ENCODE measurements at regions not wholly inside any gene's neighbourhood (a gene's known extent, or its start where the extent isn't known, plus 50 kb on each side); places are given as distances from the start of the nearest gene placed in this dataset.
A peak's percentile ranks its signal among the peaks of the same experiment; 100 is the strongest.

DNA sequence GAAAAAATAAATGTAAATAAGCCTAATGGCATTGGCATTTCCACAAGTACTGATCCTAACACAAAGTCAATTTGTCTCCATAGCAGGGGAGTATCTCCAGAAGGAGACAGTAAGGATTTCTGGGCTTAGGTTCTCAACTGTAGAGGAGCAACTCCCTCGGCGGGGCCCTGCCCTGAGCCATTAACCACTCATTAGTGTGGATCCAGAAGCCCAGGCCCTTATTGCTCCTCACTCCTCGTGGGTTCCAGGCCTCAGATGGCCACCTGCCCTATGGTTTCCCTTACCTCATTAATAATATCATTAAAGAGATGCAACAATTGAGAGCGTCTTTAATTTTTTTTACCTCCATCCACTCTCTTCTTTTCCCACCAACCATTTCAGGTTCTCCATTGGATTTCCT is 85.3 kb upstream of the CLDN18 start:
- Histone ChIP-seq H3K79me2 (ENCODE audit: insufficient read depth, low read length) (no peaks in the 10 kb centered on the region), H3K27ac (ENCODE audit: low read depth in 1 of 2, low read length in 2 of 2) (no peak overlapping the region), H2AFZ (ENCODE audit: insufficient read depth, low read depth, low read length, poor library complexity, severe bottlenecking) (no peak overlapping the region), H3K27me3 (ENCODE audit: control insufficient read depth in 2 of 2, insufficient read depth in 2 of 2, low read length in 2 of 2) (no peaks in the 10 kb centered on the region), H3K4me3 (replicated peaks in 1 of 3; ENCODE audit: low read depth in 2 of 3, low read length in 3 of 3) (no peak overlapping the region), H3K36me3 (replicated peaks in 1 of 2; ENCODE audit: control insufficient read depth in 1 of 2, insufficient read depth in 2 of 2, low read length in 2 of 2) (no peaks in the 10 kb centered on the region), H4K20me1 (ENCODE audit: insufficient read depth, low read length) (no peaks in the 10 kb centered on the region), H3K9me3 (replicated peaks in 1 of 2; ENCODE audit: control insufficient read depth in 1 of 2, insufficient read depth in 1 of 2, low read length in 2 of 2) (no peaks in the 10 kb centered on the region), H3K4me2 (replicated peaks; ENCODE audit: extremely low read depth, low read length, poor library complexity, severe bottlenecking) (no peak overlapping the region), H3K9ac (ENCODE audit: insufficient read depth, low read length, poor library complexity, severe bottlenecking) (no peak overlapping the region), H3K4me1 (ENCODE audit: control insufficient read depth in 1 of 2, insufficient read depth in 2 of 2, low read length in 2 of 2) (no peaks in the 10 kb centered on the region)
- Mint-ChIP-seq H3K36me3 (no peaks in the 10 kb centered on the region), H3K9me3 (peaks cover 0 to 6% (median 0%) of the 10 kb centered on the region in 7 donors), H3K27me3 (ENCODE audit: low read depth in 3 of 3) (peaks cover 1 to 2% (median 2%) of the 10 kb centered on the region in 3 donors), H3K4me1 (no peaks in the 10 kb centered on the region), H3K4me3 (no peak overlapping the region), H3K27ac (peak overlapping the region in 1 of 7 donors; percentile 1)
- intact Hi-C loops (cut with micrococcal nuclease) = no loop called here
- TF ChIP-seq, protein P1, sequence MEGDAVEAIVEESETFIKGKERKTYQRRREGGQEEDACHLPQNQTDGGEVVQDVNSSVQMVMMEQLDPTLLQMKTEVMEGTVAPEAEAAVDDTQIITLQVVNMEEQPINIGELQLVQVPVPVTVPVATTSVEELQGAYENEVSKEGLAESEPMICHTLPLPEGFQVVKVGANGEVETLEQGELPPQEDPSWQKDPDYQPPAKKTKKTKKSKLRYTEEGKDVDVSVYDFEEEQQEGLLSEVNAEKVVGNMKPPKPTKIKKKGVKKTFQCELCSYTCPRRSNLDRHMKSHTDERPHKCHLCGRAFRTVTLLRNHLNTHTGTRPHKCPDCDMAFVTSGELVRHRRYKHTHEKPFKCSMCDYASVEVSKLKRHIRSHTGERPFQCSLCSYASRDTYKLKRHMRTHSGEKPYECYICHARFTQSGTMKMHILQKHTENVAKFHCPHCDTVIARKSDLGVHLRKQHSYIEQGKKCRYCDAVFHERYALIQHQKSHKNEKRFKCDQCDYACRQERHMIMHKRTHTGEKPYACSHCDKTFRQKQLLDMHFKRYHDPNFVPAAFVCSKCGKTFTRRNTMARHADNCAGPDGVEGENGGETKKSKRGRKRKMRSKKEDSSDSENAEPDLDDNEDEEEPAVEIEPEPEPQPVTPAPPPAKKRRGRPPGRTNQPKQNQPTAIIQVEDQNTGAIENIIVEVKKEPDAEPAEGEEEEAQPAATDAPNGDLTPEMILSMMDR (IDR thresholded peaks at IDR 0.05) = no peak
- WGBS (ENCODE audit: insufficient coverage) = no CpG with 5 or more reads among the region's 4 CpGs
- no peak for DNase-seq

DNA sequence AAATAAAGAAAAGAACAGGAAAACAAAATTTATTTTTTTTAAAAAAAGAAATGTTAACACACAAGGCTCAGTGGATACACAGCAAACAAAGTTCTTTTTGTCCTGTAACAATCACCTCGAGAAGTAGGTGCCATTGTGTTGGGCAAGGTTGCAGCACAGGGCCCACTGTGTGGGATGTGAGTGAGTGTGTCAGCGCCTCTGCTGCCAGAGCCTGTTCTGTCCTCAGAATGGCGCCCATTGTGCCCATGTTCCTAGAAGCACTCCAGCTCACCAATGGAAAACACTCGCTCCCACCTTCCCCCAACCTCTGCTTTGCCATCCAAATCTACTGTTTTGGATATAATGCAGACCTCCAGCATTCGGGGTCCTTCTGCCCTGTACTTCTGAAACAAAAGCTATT is 84.9 kb upstream of the CLDN18 start:
- Histone ChIP-seq H3K9me3 (replicated peaks in 1 of 2; ENCODE audit: control insufficient read depth in 1 of 2, insufficient read depth in 1 of 2, low read length in 2 of 2) (no peaks in the 10 kb centered on the region), H3K4me2 (replicated peaks; ENCODE audit: extremely low read depth, low read length, poor library complexity, severe bottlenecking) (no peak overlapping the region), H2AFZ (ENCODE audit: insufficient read depth, low read depth, low read length, poor library complexity, severe bottlenecking) (no peak overlapping the region), H3K4me1 (ENCODE audit: control insufficient read depth in 1 of 2, insufficient read depth in 2 of 2, low read length in 2 of 2) (no peaks in the 10 kb centered on the region), H3K4me3 (replicated peaks in 1 of 3; ENCODE audit: low read depth in 2 of 3, low read length in 3 of 3) (no peak overlapping the region), H3K27ac (ENCODE audit: low read depth in 1 of 2, low read length in 2 of 2) (no peak overlapping the region), H3K27me3 (ENCODE audit: control insufficient read depth in 2 of 2, insufficient read depth in 2 of 2, low read length in 2 of 2) (no peaks in the 10 kb centered on the region), H3K9ac (ENCODE audit: insufficient read depth, low read length, poor library complexity, severe bottlenecking) (no peak overlapping the region), H3K79me2 (ENCODE audit: insufficient read depth, low read length) (no peaks in the 10 kb centered on the region), H3K36me3 (replicated peaks in 1 of 2; ENCODE audit: control insufficient read depth in 1 of 2, insufficient read depth in 2 of 2, low read length in 2 of 2) (no peaks in the 10 kb centered on the region), H4K20me1 (ENCODE audit: insufficient read depth, low read length) (no peaks in the 10 kb centered on the region)
- DNase-seq = no peak
- Mint-ChIP-seq H3K9me3 (peaks cover 0 to 6% (median 0%) of the 10 kb centered on the region in 7 donors), H3K4me3 (no peak overlapping the region), H3K27ac (no peak overlapping the region), H3K27me3 (ENCODE audit: low read depth in 3 of 3) (peaks cover 1 to 2% (median 2%) of the 10 kb centered on the region in 3 donors), H3K4me1 (no peaks in the 10 kb centered on the region), H3K36me3 (no peaks in the 10 kb centered on the region)
- TF ChIP-seq, protein P1 (IDR thresholded peaks at IDR 0.05) = no peak
- intact Hi-C loops (cut with micrococcal nuclease) = no loop called here
- WGBS (ENCODE audit: insufficient coverage) = 95% methylated on average over 2 of the region's 5 CpGs
